Esophagus muscularis mucosa (tissue), 3 donors: ENCODE measurements at regions not wholly inside any gene's neighbourhood (a gene's known extent, or its start where the extent isn't known, plus 50 kb on each side); places are given as distances from the start of the nearest gene placed in this dataset.
"Not testable (repeated sequence)": the region's sequence is repeated elsewhere in the genome, so short reads cannot be mapped to it uniquely, and the experiment has no call there.

Experiments used
- CTCF ChIP-seq, 3 experiments: fragments of 200-600 bp in 2 of 3; fragments of 450-650 bp in 1 of 3; sonication (generic) in 2 of 3; IDR thresholded peaks; one replicate each; pipeline ENCODE4 v1.5.1; 2017 to 2019; ENCODE audit warnings: antibody characterized with exemption in 3 of 3, mild to moderate bottlenecking in 2 of 3, moderate library complexity in 1 of 3
- POLR2AphosphoS5 ChIP-seq, 2 donors: sonication (generic); formaldehyde crosslinking; IDR thresholded peaks; one replicate each; pipeline ENCODE4 v1.6.1; 2017; ENCODE audit warnings: antibody characterized with exemption in 2 of 2

- not testable (repeated sequence) for TF ChIP-seq CTCF, POLR2AphosphoS5 (IDR thresholded peaks at IDR 0.05)
Observed at GRCh38 chr2:131648565-131648964, 120.9 kb downstream of the CCDC74A start.
